NB4 (cell line): ENCODE measurements at regions not wholly inside any gene's neighbourhood (a gene's known extent, or its start where the extent isn't known, plus 50 kb on each side); places are given as distances from the start of the nearest gene placed in this dataset.

Experiments
- MYC ChIP-seq: IDR thresholded peaks from 2 replicates; pipeline ENCODE4 v1.6.1; 2011; ENCODE audit warnings: low read depth, low read length
- POLR2A ChIP-seq: IDR thresholded peaks from 2 replicates; pipeline ENCODE4 v1.6.1; 2011; ENCODE audit warnings: mild to moderate bottlenecking; ENCODE audit not compliant: insufficient read length; ENCODE audit errors: extremely low read depth
- TF ChIP-seq, protein P1 (sequence below): IDR thresholded peaks from one replicate; pipeline ENCODE4 v1.5.1; 2012; ENCODE audit warnings: low read depth, low read length
- TF ChIP-seq, protein P2 (sequence below): IDR thresholded peaks from 2 replicates; pipeline ENCODE4 v1.6.1; 2011; ENCODE audit warnings: low read depth, low read length

DNA sequence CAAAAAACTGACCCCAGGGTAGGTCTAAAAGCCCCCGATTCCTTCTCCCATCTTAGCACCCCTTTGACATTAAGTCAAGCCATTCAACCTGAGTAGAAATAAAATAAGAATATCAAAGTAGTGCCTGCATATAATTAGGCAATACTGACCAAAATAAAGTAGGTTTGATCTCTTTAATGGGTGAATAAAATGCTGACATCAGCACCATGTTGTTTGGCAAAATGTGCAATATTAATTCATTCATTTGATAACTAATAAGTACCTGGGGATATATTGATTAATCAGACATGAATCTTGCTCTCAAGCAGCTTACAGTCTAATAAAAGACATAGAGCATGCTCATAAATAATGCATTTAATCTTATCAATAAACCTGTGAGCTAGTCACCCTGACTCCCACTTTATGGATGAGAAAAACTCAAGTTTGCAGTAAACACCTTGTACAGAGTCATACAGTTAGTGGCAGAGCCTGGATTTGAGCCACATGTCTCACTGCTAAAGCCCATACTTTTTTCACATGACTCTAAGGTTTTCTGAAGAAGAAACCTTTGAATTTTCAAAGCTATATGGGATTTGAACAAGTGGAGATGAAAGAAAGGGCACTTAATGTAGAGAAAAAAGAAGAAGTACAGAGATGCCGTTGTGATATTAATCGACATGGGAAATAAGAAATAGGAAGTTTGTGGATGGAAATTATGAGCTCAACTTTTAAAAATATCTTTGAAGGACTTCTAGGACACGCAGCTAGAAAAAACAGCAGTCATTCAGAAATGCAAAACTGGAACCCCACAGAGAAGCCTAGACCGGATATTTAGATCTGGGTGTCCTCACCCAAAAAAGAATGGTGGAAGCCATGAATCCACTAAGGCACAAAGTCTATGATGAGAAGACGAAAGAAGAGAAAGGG lies 183.9 kb downstream of the TOMM20 start:
- TF ChIP-seq POLR2A (no peak), MYC (peak; percentile 25; the same call in 1 of the 2 replicates)
- TF ChIP-seq, protein P1, sequence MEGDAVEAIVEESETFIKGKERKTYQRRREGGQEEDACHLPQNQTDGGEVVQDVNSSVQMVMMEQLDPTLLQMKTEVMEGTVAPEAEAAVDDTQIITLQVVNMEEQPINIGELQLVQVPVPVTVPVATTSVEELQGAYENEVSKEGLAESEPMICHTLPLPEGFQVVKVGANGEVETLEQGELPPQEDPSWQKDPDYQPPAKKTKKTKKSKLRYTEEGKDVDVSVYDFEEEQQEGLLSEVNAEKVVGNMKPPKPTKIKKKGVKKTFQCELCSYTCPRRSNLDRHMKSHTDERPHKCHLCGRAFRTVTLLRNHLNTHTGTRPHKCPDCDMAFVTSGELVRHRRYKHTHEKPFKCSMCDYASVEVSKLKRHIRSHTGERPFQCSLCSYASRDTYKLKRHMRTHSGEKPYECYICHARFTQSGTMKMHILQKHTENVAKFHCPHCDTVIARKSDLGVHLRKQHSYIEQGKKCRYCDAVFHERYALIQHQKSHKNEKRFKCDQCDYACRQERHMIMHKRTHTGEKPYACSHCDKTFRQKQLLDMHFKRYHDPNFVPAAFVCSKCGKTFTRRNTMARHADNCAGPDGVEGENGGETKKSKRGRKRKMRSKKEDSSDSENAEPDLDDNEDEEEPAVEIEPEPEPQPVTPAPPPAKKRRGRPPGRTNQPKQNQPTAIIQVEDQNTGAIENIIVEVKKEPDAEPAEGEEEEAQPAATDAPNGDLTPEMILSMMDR = no peak
- TF ChIP-seq, protein P2, sequence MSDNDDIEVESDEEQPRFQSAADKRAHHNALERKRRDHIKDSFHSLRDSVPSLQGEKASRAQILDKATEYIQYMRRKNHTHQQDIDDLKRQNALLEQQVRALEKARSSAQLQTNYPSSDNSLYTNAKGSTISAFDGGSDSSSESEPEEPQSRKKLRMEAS = no peak
